GM18858 (cell line): ENCODE measurements at regions not wholly inside any gene's neighbourhood (a gene's known extent, or its start where the extent isn't known, plus 50 kb on each side); places are given as distances from the start of the nearest gene placed in this dataset.
A peak's percentile ranks its signal among the peaks of the same experiment; 100 is the strongest.
"Not testable (repeated sequence)": the region's sequence is repeated elsewhere in the genome, so short reads cannot be mapped to it uniquely, and the experiment has no call there.

Source experiments
- ATAC-seq: cut with Tn5 transposase; IDR thresholded peaks from one replicate; pipeline ENCODE4 v1.9.1; 2021; ENCODE audit not compliant: unreplicated experiment

GRCh38 chr16:48745541-48745940 lies 135.6 kb upstream of the N4BP1 start:
- no peak for ATAC-seq

GRCh38 chr16:48740964-48741363 lies 131.0 kb upstream of the N4BP1 start:
- ATAC-seq, result no peak

GRCh38 chr16:48734220-48734619 lies 124.2 kb upstream of the N4BP1 start:
- ATAC-seq, result no peak

GRCh38 chr16:48704710-48705109 lies 94.7 kb upstream of the N4BP1 start:
- no peak for ATAC-seq

GRCh38 chr16:48687421-48688038 lies 77.5 kb upstream of the N4BP1 start:
- ATAC-seq, result peak; percentile 84

GRCh38 chr16:48684148-48684547 lies 74.2 kb upstream of the N4BP1 start:
- no peak for ATAC-seq

GRCh38 chr16:48682971-48683370 lies 73.0 kb upstream of the N4BP1 start:
- ATAC-seq, result no peak

- no peak for ATAC-seq
Observed at GRCh38 chr16:48681520-48681919, 71.5 kb upstream of the N4BP1 start.

- ATAC-seq, result no peak
Observed at GRCh38 chr16:48680881-48681280, 70.9 kb upstream of the N4BP1 start.

GRCh38 chr16:48676836-48677235 lies 66.9 kb upstream of the N4BP1 start:
- no peak for ATAC-seq

GRCh38 chr16:48668184-48668583 lies 58.2 kb upstream of the N4BP1 start:
- ATAC-seq, result not testable (repeated sequence)

- no peak for ATAC-seq
Observed at GRCh38 chr16:48659940-48660339, 50.0 kb upstream of the N4BP1 start.
